Hepatocyte (in vitro differentiated cells): ENCODE measurements at regions not wholly inside any gene's neighbourhood (a gene's known extent, or its start where the extent isn't known, plus 50 kb on each side); places are given as distances from the start of the nearest gene placed in this dataset.
A peak's percentile ranks its signal among the peaks of the same experiment; 100 is the strongest.
"Not testable (repeated sequence)": the region's sequence is repeated elsewhere in the genome, so short reads cannot be mapped to it uniquely, and the experiment has no call there.

Experiments used
- DNase-seq: peaks from one replicate; pipeline ENCODE4 v3.0.0-alpha.2; 2016; ENCODE audit warnings: low spot score
- H2AFZ ChIP-seq: fragments of 200-600 bp; sonication (generic); 2 replicates; pipeline ENCODE4 v1.6.0; 2016; ENCODE audit warnings: antibody characterized with exemption, mild to moderate bottlenecking
- H3K27ac ChIP-seq: fragments of 200-600 bp; sonication (generic); 2 replicates; pipeline ENCODE4 v1.5.1; 2016; ENCODE audit warnings: mild to moderate bottlenecking
- H3K27me3 ChIP-seq: fragments of 200-600 bp; sonication (generic); 2 replicates; pipeline ENCODE4 v1.6.1; 2016
- H3K36me3 ChIP-seq: fragments of 200-600 bp; sonication (generic); replicated peaks from 2 replicates; pipeline ENCODE4 v1.5.1; 2016; ENCODE audit warnings: low read depth; ENCODE audit not compliant: insufficient read depth
- H3K4me1 ChIP-seq: fragments of 200-600 bp; sonication (generic); 2 replicates; pipeline ENCODE4 v1.5.1; 2016; ENCODE audit warnings: mild to moderate bottlenecking, moderate library complexity; ENCODE audit not compliant: insufficient read depth
- H3K4me2 ChIP-seq: fragments of 200-600 bp; sonication (generic); 2 replicates; pipeline ENCODE4 v1.6.0; 2016
- H3K4me3 ChIP-seq: fragments of 200-600 bp; sonication (generic); 2 replicates; pipeline ENCODE4 v1.5.1; 2016; ENCODE audit warnings: mild to moderate bottlenecking
- H3K79me2 ChIP-seq: fragments of 200-600 bp; sonication (generic); 2 replicates; pipeline ENCODE4 v1.6.0; 2017; ENCODE audit warnings: mild to moderate bottlenecking
- H3K9me2 ChIP-seq: fragments of 200-600 bp; sonication (generic); replicated peaks from 2 replicates; pipeline ENCODE4 v1.6.0; 2017; ENCODE audit warnings: mild to moderate bottlenecking; ENCODE audit not compliant: insufficient read depth
- H3K9me3 ChIP-seq: fragments of 200-600 bp; sonication (generic); 2 replicates; pipeline ENCODE4 v1.5.1; 2016; ENCODE audit warnings: low read depth, mild to moderate bottlenecking
- H4K20me1 ChIP-seq: fragments of 200-600 bp; sonication (generic); 2 replicates; pipeline ENCODE4 v1.6.0; 2016; ENCODE audit warnings: mild to moderate bottlenecking; ENCODE audit not compliant: insufficient read depth, poor library complexity, severe bottlenecking
- EZH2 ChIP-seq: fragments of 200-600 bp; sonication (generic); IDR thresholded peaks from 2 replicates; pipeline ENCODE4 v1.6.1; 2016; ENCODE audit warnings: antibody characterized with exemption, mild to moderate bottlenecking, borderline replicate concordance
- EZH2phosphoT487 ChIP-seq: fragments of 200-600 bp; sonication (generic); IDR thresholded peaks from one replicate; pipeline ENCODE4 v1.6.1; 2018; ENCODE audit warnings: antibody characterized with exemption, mild to moderate bottlenecking, low read depth, moderate library complexity; ENCODE audit not compliant: unreplicated experiment, severe bottlenecking
- WGBS: methylation state at CpG from one replicate; pipeline ENCODE4 v1.1.6; 2016; ENCODE audit warnings: low lambda C conversion rate; ENCODE audit errors: missing lambda C conversion rate; 5-methylcytosine and 5-hydroxymethylcytosine counted together
- TF ChIP-seq, protein P1 (sequence below): fragments of 200-600 bp; sonication (generic); IDR thresholded peaks from 2 replicates; pipeline ENCODE4 v1.5.1; 2016; ENCODE audit warnings: antibody characterized with exemption, mild to moderate bottlenecking; ENCODE audit not compliant: poor library complexity

DNA sequence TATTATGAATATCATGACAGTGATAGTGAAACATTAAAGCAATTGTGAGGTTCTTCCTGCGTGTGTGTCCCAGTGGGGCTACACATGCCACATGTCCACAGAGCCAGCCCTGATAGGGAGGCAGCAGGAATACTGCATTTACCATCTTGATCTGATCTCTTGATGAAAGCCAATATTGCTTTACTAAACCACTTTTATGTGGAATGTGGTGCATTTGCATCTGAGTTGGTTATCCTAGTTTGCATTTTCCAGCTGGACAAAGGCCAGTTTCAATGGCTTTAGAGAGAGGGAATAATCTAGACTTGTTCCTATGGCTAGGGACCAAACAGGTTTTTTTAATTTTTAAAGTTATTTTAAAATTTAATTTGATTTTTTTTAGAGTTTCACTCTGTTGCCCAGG lies 216.3 kb upstream of the FERMT1 start:
- H2AFZ ChIP-seq, result no peak overlapping the region
- TF ChIP-seq EZH2 (no peak), EZH2phosphoT487 (no peak)
- TF ChIP-seq, protein P1, sequence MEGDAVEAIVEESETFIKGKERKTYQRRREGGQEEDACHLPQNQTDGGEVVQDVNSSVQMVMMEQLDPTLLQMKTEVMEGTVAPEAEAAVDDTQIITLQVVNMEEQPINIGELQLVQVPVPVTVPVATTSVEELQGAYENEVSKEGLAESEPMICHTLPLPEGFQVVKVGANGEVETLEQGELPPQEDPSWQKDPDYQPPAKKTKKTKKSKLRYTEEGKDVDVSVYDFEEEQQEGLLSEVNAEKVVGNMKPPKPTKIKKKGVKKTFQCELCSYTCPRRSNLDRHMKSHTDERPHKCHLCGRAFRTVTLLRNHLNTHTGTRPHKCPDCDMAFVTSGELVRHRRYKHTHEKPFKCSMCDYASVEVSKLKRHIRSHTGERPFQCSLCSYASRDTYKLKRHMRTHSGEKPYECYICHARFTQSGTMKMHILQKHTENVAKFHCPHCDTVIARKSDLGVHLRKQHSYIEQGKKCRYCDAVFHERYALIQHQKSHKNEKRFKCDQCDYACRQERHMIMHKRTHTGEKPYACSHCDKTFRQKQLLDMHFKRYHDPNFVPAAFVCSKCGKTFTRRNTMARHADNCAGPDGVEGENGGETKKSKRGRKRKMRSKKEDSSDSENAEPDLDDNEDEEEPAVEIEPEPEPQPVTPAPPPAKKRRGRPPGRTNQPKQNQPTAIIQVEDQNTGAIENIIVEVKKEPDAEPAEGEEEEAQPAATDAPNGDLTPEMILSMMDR, result no peak
- H3K4me2 ChIP-seq, result no peak overlapping the region
- H3K79me2 ChIP-seq, result no peaks in the 10 kb centered on the region
- WGBS, result 85% methylated on average over 1 of the region's 1 CpG
- no peaks in the 10 kb centered on the region for H4K20me1 ChIP-seq
- no peaks in the 10 kb centered on the region for H3K9me3 ChIP-seq
- no peaks in the 10 kb centered on the region for H3K4me1 ChIP-seq
- H3K27me3 ChIP-seq, result no peaks in the 10 kb centered on the region
- no peak overlapping the region for H3K4me3 ChIP-seq
- no peaks in the 10 kb centered on the region for H3K36me3 ChIP-seq
- no peaks in the 10 kb centered on the region for H3K9me2 ChIP-seq
- no peak for DNase-seq
- no peak overlapping the region for H3K27ac ChIP-seq

DNA sequence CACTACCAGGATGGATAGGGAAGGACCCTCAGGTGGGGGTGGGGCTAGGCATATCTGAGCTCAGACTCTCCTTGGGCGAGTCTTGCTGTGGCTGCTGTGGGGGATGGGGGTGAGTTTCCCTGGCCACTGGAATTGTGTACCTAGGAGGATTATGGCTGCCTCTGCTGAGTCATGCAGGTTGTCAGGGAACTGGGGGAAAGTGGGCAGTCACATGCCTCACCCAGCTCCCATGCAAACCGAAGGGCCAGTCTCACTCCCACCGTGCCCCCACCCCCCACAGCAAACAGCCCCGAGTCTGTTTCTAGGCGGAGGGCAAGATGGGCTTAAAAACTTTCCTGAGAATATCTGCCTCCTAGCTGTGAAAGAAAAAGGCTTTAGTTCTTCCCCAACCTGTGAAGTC lies 210.3 kb upstream of the FERMT1 start:
- TF ChIP-seq EZH2 (no peak), EZH2phosphoT487 (no peak)
- TF ChIP-seq, protein P1, result no peak
- no peaks in the 10 kb centered on the region for H3K79me2 ChIP-seq
- H3K36me3 ChIP-seq, result no peaks in the 10 kb centered on the region
- peak overlapping the region; percentile 80 for H3K27ac ChIP-seq
- DNase-seq, result peak; percentile 59
- no peak overlapping the region for H3K4me3 ChIP-seq
- H3K27me3 ChIP-seq, result no peaks in the 10 kb centered on the region
- peaks cover 7% of the 10 kb centered on the region for H3K4me1 ChIP-seq
- H2AFZ ChIP-seq, result peak overlapping the region; percentile 6
- no peaks in the 10 kb centered on the region for H3K9me2 ChIP-seq
- 66% methylated on average over 4 of the region's 5 CpGs for WGBS
- H3K4me2 ChIP-seq, result no peak overlapping the region
- H3K9me3 ChIP-seq, result no peaks in the 10 kb centered on the region
- H4K20me1 ChIP-seq, result no peaks in the 10 kb centered on the region

DNA sequence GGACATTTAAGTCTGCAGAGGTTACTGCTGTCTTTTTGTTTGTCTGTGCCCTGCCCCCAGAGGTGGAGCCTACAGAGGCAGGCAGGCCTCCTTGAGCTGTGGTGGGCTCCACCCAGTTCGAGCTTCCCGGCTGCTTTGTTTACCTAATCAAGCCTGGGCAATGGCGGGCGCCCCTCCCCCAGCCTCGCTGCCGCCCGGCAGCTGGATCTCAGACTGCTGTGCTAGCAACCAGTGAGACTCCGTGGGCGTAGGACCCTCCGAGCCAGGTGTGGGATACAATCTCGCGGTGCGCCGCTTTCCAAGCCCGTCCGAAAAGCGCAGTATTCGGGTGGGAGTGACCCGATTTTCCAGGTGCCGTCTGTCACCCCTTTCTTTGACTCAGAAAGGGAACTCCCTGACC lies 198.4 kb upstream of the FERMT1 start:
- H2AFZ ChIP-seq, H3K27me3 ChIP-seq, H3K36me3 ChIP-seq, H3K27ac ChIP-seq, H4K20me1 ChIP-seq, H3K4me3 ChIP-seq, H3K4me2 ChIP-seq, DNase-seq, H3K4me1 ChIP-seq, H3K79me2 ChIP-seq, H3K9me2 ChIP-seq, H3K9me3 ChIP-seq: not testable (repeated sequence)
- WGBS, result 40% methylated on average over 1 of the region's 20 CpGs

DNA sequence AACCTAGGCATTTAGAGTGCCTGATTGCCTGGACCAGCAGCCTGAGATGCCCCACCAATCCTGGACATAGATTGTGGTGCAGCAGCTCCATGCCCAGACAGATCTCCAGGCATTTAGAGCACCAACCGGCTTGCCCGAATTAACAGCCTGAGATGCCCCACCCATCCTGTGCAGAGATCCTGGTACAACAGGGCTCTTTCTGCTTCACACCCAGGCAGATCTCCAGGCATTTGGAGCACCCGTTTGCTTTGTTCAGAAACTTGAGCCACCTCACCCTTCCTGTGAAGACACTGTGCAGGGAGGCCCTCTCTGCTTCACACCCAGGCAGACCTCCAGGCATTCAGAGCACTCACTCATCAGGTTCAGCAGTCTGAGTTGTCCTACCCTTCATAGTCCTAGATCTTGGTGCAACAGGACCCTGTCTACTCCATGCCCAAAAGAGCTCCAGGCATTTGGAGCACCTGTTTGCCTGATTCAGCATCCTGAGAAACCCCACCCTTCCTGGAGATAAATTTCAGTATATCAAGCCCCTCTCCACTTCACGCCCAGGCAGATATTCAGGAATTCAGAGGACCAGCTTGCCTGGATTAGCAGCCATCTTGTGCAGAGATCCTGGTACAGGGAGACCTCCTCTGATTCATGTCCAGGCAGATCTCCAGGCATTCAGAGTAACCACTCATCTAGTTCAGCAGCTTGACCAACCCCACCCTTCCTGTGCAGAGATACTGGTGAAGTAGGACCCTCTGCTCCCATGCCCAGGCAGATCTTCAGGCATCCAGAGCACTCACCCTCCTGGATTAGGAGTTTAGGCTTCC lies 189.2 kb upstream of the FERMT1 start:
- Histone ChIP-seq H3K4me2 (no peak overlapping the region), H3K27ac (no peak overlapping the region), H2AFZ (no peak overlapping the region), H3K4me3 (no peak overlapping the region), H4K20me1 (no peaks in the 10 kb centered on the region), H3K9me2 (no peaks in the 10 kb centered on the region), H3K36me3 (no peaks in the 10 kb centered on the region), H3K79me2 (no peaks in the 10 kb centered on the region), H3K4me1 (no peaks in the 10 kb centered on the region), H3K9me3 (no peaks in the 10 kb centered on the region), H3K27me3 (no peaks in the 10 kb centered on the region)
- WGBS, result 98% methylated on average over 4 of the region's 4 CpGs
- TF ChIP-seq EZH2 (no peak), EZH2phosphoT487 (no peak)
- TF ChIP-seq, protein P1, result no peak
- no peak for DNase-seq
